AG09309 (cell line): ENCODE measurements at regions not wholly inside any gene's neighbourhood (a gene's known extent, or its start where the extent isn't known, plus 50 kb on each side); places are given as distances from the start of the nearest gene placed in this dataset.
"Not testable (repeated sequence)": the region's sequence is repeated elsewhere in the genome, so short reads cannot be mapped to it uniquely, and the experiment has no call there.

Experiments used
- DNase-seq: peaks from one replicate; pipeline ENCODE4 v3.0.0-alpha.2; 2010; ENCODE audit warnings: low read depth
- H3K4me3 ChIP-seq: 2 replicates; pipeline ENCODE4 v1.5.1; 2011; ENCODE audit warnings: mild to moderate bottlenecking, low read depth, low read length, moderate library complexity; ENCODE audit not compliant: control insufficient read depth
- CTCF ChIP-seq: IDR thresholded peaks from 2 replicates; pipeline ENCODE4 v1.5.1; 2011; ENCODE audit warnings: mild to moderate bottlenecking, low read depth, low read length, inconsistent platforms; ENCODE audit not compliant: insufficient read depth, control insufficient read depth; ENCODE audit errors: missing control alignments

DNA sequence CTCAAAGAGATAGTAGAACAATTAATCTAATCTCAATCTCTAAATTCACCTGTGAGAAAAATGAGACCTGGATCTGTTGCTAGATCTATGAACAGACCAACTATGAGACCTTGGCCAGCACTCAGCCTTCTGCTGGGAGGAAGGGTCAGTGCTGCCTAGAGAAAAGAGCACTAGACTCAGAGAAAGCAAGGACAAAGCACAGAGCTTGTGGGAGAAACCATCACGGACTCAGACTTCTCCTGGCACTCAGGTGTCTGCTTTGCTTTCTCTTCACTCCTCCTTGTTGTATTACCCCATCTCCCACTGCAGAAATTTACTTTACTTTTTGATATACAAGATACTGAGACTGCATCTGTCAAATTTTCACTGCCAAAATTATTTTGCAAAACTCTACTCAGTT, 890.0 kb upstream of the NUDT12 start:
- no peak for DNase-seq
- H3K4me3 ChIP-seq = no peak overlapping the region
- no peak for TF ChIP-seq CTCF

DNA sequence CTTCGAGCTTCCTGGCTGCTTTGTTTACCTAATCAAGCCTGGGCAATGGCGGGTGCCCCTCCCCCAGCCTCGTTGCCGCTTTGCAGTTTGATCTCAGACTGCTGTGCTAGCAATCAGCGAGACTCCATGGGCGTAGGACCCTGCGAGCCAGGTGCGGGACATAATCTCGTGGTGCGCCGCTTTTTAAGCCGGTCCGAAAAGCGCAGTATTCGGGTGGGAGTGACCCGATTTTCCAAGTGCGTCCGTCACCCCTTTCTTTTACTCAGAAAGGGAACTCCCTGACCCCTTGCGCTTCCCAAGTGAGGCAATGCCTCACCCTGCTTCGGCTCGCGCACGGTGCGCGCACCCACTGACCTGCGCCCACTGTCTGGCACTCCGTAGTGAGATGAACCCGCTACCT, 889.3 kb upstream of the NUDT12 start:
- DNase-seq, H3K4me3 ChIP-seq: not testable (repeated sequence)

DNA sequence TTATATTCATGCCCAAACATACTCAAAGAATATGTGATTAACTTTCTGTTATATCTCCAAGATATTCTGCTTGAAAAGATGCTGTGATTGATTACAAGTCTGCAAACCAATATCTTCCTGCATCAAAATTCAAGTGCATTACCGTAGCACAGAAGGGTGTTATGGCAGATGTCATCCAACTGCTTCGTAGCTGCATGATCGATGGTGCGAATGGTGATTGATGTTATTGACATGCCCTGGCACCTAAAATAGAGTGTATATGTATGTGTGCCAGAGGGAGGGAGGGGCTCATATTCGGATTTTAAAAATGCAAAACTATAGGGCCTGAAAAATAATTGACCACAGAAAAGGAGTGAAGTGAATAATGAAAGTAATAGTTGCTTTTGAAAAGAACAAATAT, 882.1 kb upstream of the NUDT12 start:
- TF ChIP-seq CTCF = no peak
- H3K4me3 ChIP-seq = no peak overlapping the region
- DNase-seq = no peak

- no peak for DNase-seq
- H3K4me3 ChIP-seq = no peak overlapping the region
- no peak for TF ChIP-seq CTCF
Observed at GRCh38 chr5:104443706-104444105, 881.1 kb upstream of the NUDT12 start.

DNA sequence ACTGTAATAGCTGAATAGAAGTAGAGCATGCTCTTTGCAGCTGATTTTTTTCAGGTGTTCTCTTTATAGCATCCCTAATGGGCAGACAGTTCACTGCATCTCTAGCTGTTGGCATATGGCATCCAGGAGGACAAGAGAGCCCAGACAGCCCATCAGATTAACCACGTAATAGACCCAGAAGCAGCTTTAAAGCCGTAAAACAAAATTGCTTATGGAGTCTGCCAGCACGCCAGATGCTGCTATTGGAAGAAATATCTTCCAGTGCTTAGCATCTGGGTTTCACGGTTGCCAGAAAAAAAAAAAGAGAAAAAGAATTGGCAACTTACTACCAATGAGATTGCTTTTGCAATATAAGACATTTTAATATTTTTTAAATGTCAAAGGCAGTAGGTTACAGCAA, 869.4 kb upstream of the NUDT12 start:
- no peak overlapping the region for H3K4me3 ChIP-seq
- no peak for DNase-seq
- no peak for TF ChIP-seq CTCF

- no peak overlapping the region for H3K4me3 ChIP-seq
- no peak for TF ChIP-seq CTCF
- no peak for DNase-seq
Observed at GRCh38 chr5:104431002-104431620, 868.5 kb upstream of the NUDT12 start.

DNA sequence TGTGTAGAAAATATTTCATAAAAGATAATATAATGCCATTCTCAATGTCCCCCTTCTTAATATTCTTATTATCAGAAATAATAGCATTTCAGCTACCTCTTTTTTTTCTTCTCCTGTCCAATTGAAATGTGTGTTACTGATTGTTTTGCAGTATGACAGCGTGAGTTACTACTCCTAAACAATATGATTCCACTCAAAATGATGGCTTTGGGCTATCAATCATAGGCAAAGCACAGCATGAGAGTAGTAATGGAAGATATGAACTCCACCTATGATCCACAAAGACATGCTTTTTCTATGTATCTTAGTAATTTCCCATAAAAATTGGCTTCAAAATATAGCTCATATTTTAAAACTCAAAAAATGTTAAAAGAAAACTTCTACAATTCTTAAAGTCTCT, 867.3 kb upstream of the NUDT12 start:
- TF ChIP-seq CTCF = no peak
- no peak for DNase-seq
- no peak overlapping the region for H3K4me3 ChIP-seq

- no peak overlapping the region for H3K4me3 ChIP-seq
- DNase-seq = no peak
- no peak for TF ChIP-seq CTCF
Observed at GRCh38 chr5:104421431-104421830, 858.8 kb upstream of the NUDT12 start.
